Nephron (organoid): ENCODE measurements at regions not wholly inside any gene's neighbourhood (a gene's known extent, or its start where the extent isn't known, plus 50 kb on each side); places are given as distances from the start of the nearest gene placed in this dataset.

Experiments
- H3K27ac Mint-ChIP-seq, 3 experiments: 2 replicates each; pipeline ENCODE4 v1.8.0; 2020; ENCODE audit warnings: mixed read lengths in 3 of 3, mild to moderate bottlenecking in 2 of 3, moderate library complexity in 1 of 3
- H3K27me3 Mint-ChIP-seq: 2 replicates; pipeline ENCODE4 v1.8.0; 2021; ENCODE audit warnings: low read depth, mild to moderate bottlenecking, moderate library complexity, mixed read lengths
- H3K36me3 Mint-ChIP-seq: 2 replicates; pipeline ENCODE4 v1.8.0; 2020; ENCODE audit warnings: low read depth, mixed read lengths
- H3K4me1 Mint-ChIP-seq: 2 replicates; pipeline ENCODE4 v1.8.0; 2020; ENCODE audit warnings: mixed read lengths
- H3K4me3 Mint-ChIP-seq, 3 experiments: 2 replicates each; pipeline ENCODE4 v1.8.0; 2020; ENCODE audit warnings: mild to moderate bottlenecking in 3 of 3, mixed read lengths in 3 of 3, moderate library complexity in 2 of 3
- H3K9me3 Mint-ChIP-seq: 2 replicates; pipeline ENCODE4 v1.8.0; 2020; ENCODE audit warnings: mixed read lengths
- TF ChIP-seq, protein P1 (sequence below), 3 experiments: fragments of 200-600 bp; sonication (generic); IDR thresholded peaks; one replicate each; pipeline ENCODE4 v1.5.0; 2021; ENCODE audit warnings: antibody characterized with exemption in 3 of 3; ENCODE audit not compliant: unreplicated experiment in 3 of 3

- H3K9me3 Mint-ChIP-seq = peaks cover 12% of the 10 kb centered on the region
- H3K4me3 Mint-ChIP-seq = no peak overlapping the region
- no peaks in the 10 kb centered on the region for H3K4me1 Mint-ChIP-seq
- no peaks in the 10 kb centered on the region for H3K36me3 Mint-ChIP-seq
- TF ChIP-seq, protein P1, sequence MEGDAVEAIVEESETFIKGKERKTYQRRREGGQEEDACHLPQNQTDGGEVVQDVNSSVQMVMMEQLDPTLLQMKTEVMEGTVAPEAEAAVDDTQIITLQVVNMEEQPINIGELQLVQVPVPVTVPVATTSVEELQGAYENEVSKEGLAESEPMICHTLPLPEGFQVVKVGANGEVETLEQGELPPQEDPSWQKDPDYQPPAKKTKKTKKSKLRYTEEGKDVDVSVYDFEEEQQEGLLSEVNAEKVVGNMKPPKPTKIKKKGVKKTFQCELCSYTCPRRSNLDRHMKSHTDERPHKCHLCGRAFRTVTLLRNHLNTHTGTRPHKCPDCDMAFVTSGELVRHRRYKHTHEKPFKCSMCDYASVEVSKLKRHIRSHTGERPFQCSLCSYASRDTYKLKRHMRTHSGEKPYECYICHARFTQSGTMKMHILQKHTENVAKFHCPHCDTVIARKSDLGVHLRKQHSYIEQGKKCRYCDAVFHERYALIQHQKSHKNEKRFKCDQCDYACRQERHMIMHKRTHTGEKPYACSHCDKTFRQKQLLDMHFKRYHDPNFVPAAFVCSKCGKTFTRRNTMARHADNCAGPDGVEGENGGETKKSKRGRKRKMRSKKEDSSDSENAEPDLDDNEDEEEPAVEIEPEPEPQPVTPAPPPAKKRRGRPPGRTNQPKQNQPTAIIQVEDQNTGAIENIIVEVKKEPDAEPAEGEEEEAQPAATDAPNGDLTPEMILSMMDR (IDR thresholded peaks at IDR 0.05; ENCODE audit: unreplicated experiment in 3 of 3) = no peak
- H3K27me3 Mint-ChIP-seq = peaks cover under 1% of the 10 kb centered on the region
- H3K27ac Mint-ChIP-seq = no peak overlapping the region
Measured at GRCh38 chr7:156240532-156240931, 400.0 kb upstream of the RNF32 start.

DNA sequence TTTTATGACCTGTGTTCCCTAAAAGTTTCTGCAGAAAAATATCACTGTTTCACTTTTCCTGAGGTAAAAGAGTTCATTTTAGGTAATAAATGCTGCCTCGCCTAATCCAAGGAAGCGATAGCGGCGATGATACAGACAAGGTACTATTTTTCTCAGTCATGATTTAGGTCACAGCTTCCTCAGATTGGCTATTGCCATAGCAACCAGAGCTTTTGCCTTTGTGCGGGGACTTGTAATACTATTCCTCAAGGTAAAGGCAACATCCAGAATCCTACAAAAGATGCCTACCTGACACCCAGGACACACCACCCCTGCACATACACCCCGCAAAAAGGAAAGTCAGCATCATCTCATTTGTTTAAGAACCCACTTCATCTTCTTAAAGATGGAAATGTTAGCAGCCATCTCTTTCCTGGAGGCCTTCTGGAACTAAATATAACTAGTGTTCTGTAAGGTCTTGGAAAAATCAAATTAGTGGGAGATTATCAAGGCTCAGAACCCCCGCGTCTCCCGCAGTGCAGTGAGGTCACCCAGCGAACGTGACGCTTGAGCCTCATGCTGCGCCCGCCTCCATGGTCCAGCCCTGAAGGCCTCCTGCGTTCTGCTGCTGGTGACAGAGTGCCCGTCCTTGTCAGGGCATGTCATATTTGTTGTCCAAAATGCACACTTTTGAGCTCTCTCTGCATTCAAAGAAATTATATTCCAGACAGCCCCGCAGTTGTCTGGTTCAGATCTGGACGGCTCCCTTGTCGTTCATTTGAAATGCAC lies 402.0 kb upstream of the RNF32 start:
- Mint-ChIP-seq H3K9me3 (peaks cover 12% of the 10 kb centered on the region), H3K36me3 (no peaks in the 10 kb centered on the region), H3K27me3 (no peaks in the 10 kb centered on the region), H3K4me1 (no peaks in the 10 kb centered on the region), H3K4me3 (no peak overlapping the region), H3K27ac (no peak overlapping the region)
- TF ChIP-seq, protein P1 (IDR thresholded peaks at IDR 0.05; ENCODE audit: unreplicated experiment in 3 of 3) = no peak

GRCh38 chr7:156237614-156238013 lies 403.0 kb upstream of the RNF32 start:
- Mint-ChIP-seq H3K27ac (no peak overlapping the region), H3K27me3 (no peaks in the 10 kb centered on the region), H3K4me3 (no peak overlapping the region), H3K4me1 (no peaks in the 10 kb centered on the region), H3K9me3 (peaks cover 5% of the 10 kb centered on the region), H3K36me3 (no peaks in the 10 kb centered on the region)
- TF ChIP-seq, protein P1 (IDR thresholded peaks at IDR 0.05; ENCODE audit: unreplicated experiment in 3 of 3) = no peak

GRCh38 chr7:156236936-156237599 lies 403.5 kb upstream of the RNF32 start:
- no peaks in the 10 kb centered on the region for H3K36me3 Mint-ChIP-seq
- H3K4me3 Mint-ChIP-seq = no peak overlapping the region
- no peaks in the 10 kb centered on the region for H3K27me3 Mint-ChIP-seq
- TF ChIP-seq, protein P1 (IDR thresholded peaks at IDR 0.05; ENCODE audit: unreplicated experiment in 3 of 3) = no peak
- H3K4me1 Mint-ChIP-seq = no peaks in the 10 kb centered on the region
- H3K9me3 Mint-ChIP-seq = peaks cover 4% of the 10 kb centered on the region
- no peak overlapping the region for H3K27ac Mint-ChIP-seq

GRCh38 chr7:156236181-156236889 lies 404.2 kb upstream of the RNF32 start:
- TF ChIP-seq, protein P1 (IDR thresholded peaks at IDR 0.05; ENCODE audit: unreplicated experiment in 3 of 3) = no peak
- H3K27me3 Mint-ChIP-seq = no peaks in the 10 kb centered on the region

More at GRCh38 chr7:156236181-156236889, 404.2 kb upstream of the RNF32 start:
- H3K4me1 Mint-ChIP-seq = no peaks in the 10 kb centered on the region
- no peaks in the 10 kb centered on the region for H3K36me3 Mint-ChIP-seq
- H3K9me3 Mint-ChIP-seq = no peaks in the 10 kb centered on the region
- H3K4me3 Mint-ChIP-seq = no peak overlapping the region
- no peak overlapping the region for H3K27ac Mint-ChIP-seq
